Peyer's patch (tissue), 4 donors: ENCODE measurements at regions not wholly inside any gene's neighbourhood (a gene's known extent, or its start where the extent isn't known, plus 50 kb on each side); places are given as distances from the start of the nearest gene placed in this dataset.

ENCODE experiments used
- POLR2A ChIP-seq, 2 donors: fragments of 450-650 bp; IDR thresholded peaks; one replicate each; pipeline ENCODE4 v1.5.1; 2017; ENCODE audit warnings: antibody characterized with exemption in 2 of 2, mild to moderate bottlenecking in 2 of 2, moderate library complexity in 2 of 2
- TF ChIP-seq, protein P1 (sequence below), 6 experiments: fragments of 450-650 bp in 4 of 6; fragments of 200-600 bp in 2 of 6; sonication (generic) in 1 of 6; IDR thresholded peaks; one replicate each; pipeline ENCODE4 v1.5.1; 2017 to 2019; ENCODE audit warnings: antibody characterized with exemption in 6 of 6, mild to moderate bottlenecking in 3 of 6, moderate library complexity in 1 of 6

DNA sequence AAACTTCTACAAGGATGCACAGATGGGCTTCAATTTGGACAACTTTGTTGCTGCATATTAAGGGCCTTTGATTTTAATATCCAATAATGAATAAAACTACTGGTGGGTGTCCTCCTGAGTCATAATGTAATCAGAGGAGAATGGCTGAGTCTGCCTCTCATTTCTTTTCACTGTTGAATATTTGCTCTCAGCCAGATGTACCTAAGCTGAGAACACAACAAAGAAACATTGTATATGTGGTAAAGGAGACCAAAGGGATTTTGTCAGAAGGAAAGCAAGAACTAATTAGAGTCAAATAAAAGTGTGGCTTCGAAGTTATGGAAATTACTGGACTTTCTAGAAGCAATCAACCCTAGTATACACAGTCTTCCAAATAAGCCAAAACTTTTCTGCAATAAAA is 131.0 kb upstream of the BET1 start:
- TF ChIP-seq POLR2A (IDR thresholded peaks at IDR 0.05): no peak
- TF ChIP-seq, protein P1, sequence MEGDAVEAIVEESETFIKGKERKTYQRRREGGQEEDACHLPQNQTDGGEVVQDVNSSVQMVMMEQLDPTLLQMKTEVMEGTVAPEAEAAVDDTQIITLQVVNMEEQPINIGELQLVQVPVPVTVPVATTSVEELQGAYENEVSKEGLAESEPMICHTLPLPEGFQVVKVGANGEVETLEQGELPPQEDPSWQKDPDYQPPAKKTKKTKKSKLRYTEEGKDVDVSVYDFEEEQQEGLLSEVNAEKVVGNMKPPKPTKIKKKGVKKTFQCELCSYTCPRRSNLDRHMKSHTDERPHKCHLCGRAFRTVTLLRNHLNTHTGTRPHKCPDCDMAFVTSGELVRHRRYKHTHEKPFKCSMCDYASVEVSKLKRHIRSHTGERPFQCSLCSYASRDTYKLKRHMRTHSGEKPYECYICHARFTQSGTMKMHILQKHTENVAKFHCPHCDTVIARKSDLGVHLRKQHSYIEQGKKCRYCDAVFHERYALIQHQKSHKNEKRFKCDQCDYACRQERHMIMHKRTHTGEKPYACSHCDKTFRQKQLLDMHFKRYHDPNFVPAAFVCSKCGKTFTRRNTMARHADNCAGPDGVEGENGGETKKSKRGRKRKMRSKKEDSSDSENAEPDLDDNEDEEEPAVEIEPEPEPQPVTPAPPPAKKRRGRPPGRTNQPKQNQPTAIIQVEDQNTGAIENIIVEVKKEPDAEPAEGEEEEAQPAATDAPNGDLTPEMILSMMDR (IDR thresholded peaks at IDR 0.05): no peak
